NB4 (cell line): ENCODE measurements at regions not wholly inside any gene's neighbourhood (a gene's known extent, or its start where the extent isn't known, plus 50 kb on each side); places are given as distances from the start of the nearest gene placed in this dataset.

Source experiments
- CTCF ChIP-seq: IDR thresholded peaks from one replicate; pipeline ENCODE4 v1.5.1; 2012; ENCODE audit warnings: low read depth, low read length
- MAX ChIP-seq: IDR thresholded peaks from 2 replicates; pipeline ENCODE4 v1.6.1; 2011; ENCODE audit warnings: low read depth, low read length
- MYC ChIP-seq: IDR thresholded peaks from 2 replicates; pipeline ENCODE4 v1.6.1; 2011; ENCODE audit warnings: low read depth, low read length
- POLR2A ChIP-seq: IDR thresholded peaks from 2 replicates; pipeline ENCODE4 v1.6.1; 2011; ENCODE audit warnings: mild to moderate bottlenecking; ENCODE audit not compliant: insufficient read length; ENCODE audit errors: extremely low read depth

GRCh38 chr1:238727670-238728069, 658.7 kb upstream of the CHRM3 start:
- no peak for TF ChIP-seq CTCF
- TF ChIP-seq POLR2A: no peak
- no peak for TF ChIP-seq MYC
- TF ChIP-seq MAX: no peak
